ENCODE measurements at regions not wholly inside any gene's neighbourhood (a gene's known extent, or its start where the extent isn't known, plus 50 kb on each side); places are given as distances from the start of the nearest gene placed in this dataset.

GRCh38 chrX:97876697-97877407 is 993.1 kb downstream of the RPA4 start:
- intact Hi-C loops (cut with micrococcal nuclease) = no loop called here
- no peak for DNase-seq
- Mint-ChIP-seq H3K36me3 (ENCODE audit: low read depth) (no peaks in the 10 kb centered on the region), H3K4me3 (no peak overlapping the region), H3K9me3 (no peaks in the 10 kb centered on the region), H3K27me3 (no peaks in the 10 kb centered on the region), H3K4me1 (ENCODE audit: low read depth) (no peaks in the 10 kb centered on the region), H3K27ac (no peak overlapping the region)
- ChIA-PET POLR2A (no interaction called here), CTCF (no interaction called here)
- no peak for TF ChIP-seq CTCF (IDR thresholded peaks at IDR 0.05)
- no peak for ATAC-seq

- no peak overlapping the region for H3K4me3 Mint-ChIP-seq
- no peak overlapping the region for H3K27ac Mint-ChIP-seq
- ATAC-seq = no peak
- H3K9me3 Mint-ChIP-seq = no peaks in the 10 kb centered on the region
- DNase-seq = no peak
- H3K27me3 Mint-ChIP-seq = no peaks in the 10 kb centered on the region
- POLR2A ChIA-PET = no interaction called here
- no peak for TF ChIP-seq CTCF (IDR thresholded peaks at IDR 0.05)
- H3K4me1 Mint-ChIP-seq (ENCODE audit: low read depth) = no peaks in the 10 kb centered on the region
- intact Hi-C loops (cut with micrococcal nuclease) = no loop called here
- CTCF ChIA-PET = no interaction called here
- no peaks in the 10 kb centered on the region for H3K36me3 Mint-ChIP-seq (ENCODE audit: low read depth)
Observed at GRCh38 chrX:97882306-97882705, 998.6 kb downstream of the RPA4 start.

- ChIA-PET POLR2A (no interaction called here), CTCF (no interaction called here)
- Mint-ChIP-seq H3K27me3 (no peaks in the 10 kb centered on the region), H3K36me3 (ENCODE audit: low read depth) (no peaks in the 10 kb centered on the region), H3K4me1 (ENCODE audit: low read depth) (no peaks in the 10 kb centered on the region), H3K27ac (no peak overlapping the region), H3K9me3 (peaks cover 2% of the 10 kb centered on the region), H3K4me3 (no peak overlapping the region)
- no peak for TF ChIP-seq CTCF (IDR thresholded peaks at IDR 0.05)
- ATAC-seq (no peak), DNase-seq (no peak)
- intact Hi-C loops (cut with micrococcal nuclease) = no loop called here
Observed at GRCh38 chrX:97895751-97896150, 1012.0 kb downstream of the RPA4 start.

GRCh38 chrX:97897998-97898397 is 1014.3 kb downstream of the RPA4 start:
- Mint-ChIP-seq H3K27me3 (no peaks in the 10 kb centered on the region), H3K4me1 (ENCODE audit: low read depth) (no peaks in the 10 kb centered on the region), H3K27ac (no peak overlapping the region), H3K36me3 (ENCODE audit: low read depth) (no peaks in the 10 kb centered on the region), H3K4me3 (no peak overlapping the region), H3K9me3 (peaks cover under 1% of the 10 kb centered on the region)
- no peak for DNase-seq
- no peak for TF ChIP-seq CTCF (IDR thresholded peaks at IDR 0.05)
- ATAC-seq = no peak
- CTCF ChIA-PET = no interaction called here
- intact Hi-C loops (cut with micrococcal nuclease) = no loop called here
- POLR2A ChIA-PET = no interaction called here

- Mint-ChIP-seq H3K9me3 (no peaks in the 10 kb centered on the region), H3K27me3 (no peaks in the 10 kb centered on the region), H3K27ac (no peak overlapping the region), H3K4me3 (no peak overlapping the region), H3K36me3 (ENCODE audit: low read depth) (no peaks in the 10 kb centered on the region), H3K4me1 (ENCODE audit: low read depth) (no peaks in the 10 kb centered on the region)
- ChIA-PET POLR2A (no interaction called here), CTCF (no interaction called here)
- intact Hi-C loops (cut with micrococcal nuclease) = no loop called here
- DNase-seq (no peak), ATAC-seq (no peak)
- no peak for TF ChIP-seq CTCF (IDR thresholded peaks at IDR 0.05)
Observed at GRCh38 chrX:97898798-97899197, 1015.1 kb downstream of the RPA4 start.

Data from activated CD8-positive, alpha-beta T cell treated with anti-CD3 and anti-CD28 coated beads for 36 hours (primary cell).